GM19463 (cell line): ENCODE measurements at regions not wholly inside any gene's neighbourhood (a gene's known extent, or its start where the extent isn't known, plus 50 kb on each side); places are given as distances from the start of the nearest gene placed in this dataset.

ENCODE experiments used
- ATAC-seq: cut with Tn5 transposase; IDR thresholded peaks from one replicate; pipeline ENCODE4 v1.9.1; 2021; ENCODE audit warnings: mild to moderate bottlenecking, moderate library complexity; ENCODE audit not compliant: unreplicated experiment

DNA sequence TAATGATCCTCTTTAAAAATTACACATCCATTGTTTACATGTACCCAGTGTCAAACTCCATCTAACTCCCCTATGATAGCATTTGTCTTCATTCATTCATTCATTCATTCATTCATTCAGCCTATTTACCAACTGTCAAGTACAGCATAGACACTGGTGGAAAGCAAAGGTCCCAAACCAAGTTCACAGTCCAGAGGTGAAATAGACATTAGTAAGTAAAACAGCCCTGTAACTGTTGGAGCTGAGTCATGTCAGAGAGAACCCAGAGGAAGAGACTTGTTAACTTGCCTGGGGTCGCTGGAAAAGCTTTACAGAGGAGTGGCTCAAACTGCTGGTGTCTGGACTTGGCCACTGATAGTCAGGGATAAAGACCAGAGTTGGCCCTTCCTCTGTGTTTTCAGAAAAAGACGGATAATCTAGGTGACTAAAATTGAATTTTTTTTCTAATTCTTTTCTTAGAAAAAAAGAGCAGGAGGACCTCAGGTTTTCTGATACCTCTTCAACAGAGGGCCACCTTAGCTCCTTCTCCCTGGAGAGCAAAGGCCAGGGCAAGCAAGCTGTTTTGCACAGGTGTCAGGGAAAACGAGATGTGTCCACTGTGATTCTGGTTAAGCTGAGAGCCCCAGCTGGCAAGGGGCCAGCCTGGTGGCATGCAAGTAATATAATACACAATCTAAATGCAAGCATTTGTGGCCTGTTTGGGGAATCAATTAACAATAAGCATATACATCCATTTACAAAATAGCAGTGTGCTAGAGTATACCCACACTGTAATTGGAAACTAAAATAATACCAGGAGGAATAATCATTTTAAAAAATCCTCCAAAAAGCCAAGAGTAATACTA, 96.7 kb upstream of the SLC14A2 start:
- no peak for ATAC-seq

DNA sequence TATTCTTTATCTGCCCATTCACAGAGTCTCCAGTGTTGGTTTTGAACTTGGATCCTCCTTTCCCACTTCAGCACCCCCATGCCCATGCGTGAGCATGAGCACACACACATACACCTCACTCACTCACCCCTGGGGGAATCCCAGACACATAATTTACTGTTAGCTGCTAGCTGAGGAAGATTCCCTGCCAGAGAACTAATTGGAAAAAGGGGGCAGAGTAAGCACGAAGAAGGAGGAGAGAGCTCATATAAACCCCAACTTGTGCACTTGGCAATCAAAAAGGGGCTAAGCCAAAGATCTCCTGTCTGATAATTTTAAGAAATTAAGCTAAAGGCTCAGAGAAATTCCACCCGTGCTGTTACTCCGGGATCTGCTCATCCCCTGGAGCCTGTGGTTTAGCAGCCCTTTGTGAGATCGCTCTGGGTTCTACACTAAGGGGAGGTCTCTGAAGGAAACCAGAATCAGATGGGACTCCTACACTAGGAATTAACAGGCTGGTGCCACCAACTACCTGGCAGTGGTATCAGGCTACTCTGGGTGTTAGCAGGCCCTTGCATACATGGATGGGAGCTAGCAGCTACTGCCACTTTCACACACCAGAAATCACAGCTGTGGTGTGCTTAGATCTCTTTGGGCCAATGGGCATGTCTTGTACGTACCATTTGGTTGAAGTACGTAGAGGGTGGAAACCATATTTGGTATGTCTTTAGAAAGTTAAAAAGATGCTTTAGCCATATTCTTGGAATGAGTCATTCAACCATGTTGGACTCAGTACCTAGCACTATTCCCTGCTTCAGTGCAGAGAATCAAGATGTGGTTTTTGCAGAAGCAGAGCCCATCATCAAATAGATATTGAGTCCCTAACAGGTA, 95.6 kb upstream of the SLC14A2 start:
- no peak for ATAC-seq

DNA sequence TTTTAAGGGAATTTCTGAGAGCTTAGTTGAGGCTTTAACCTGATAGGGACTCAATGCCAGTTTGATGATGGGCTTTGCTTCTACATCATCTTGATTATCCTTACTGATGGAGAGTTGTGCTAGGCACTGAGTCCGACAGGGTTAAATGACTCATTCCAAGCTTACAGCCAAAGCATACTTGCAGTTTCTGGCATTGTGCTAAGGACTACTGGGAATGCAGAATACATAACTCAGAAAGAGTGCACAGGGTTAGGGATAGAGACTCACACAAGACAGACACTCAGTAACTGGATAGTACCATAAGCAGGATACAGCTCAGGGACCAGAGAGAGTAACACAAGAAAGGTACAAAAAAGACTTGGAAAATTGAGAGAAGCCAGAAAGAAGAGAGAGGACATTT, 94.1 kb upstream of the SLC14A2 start:
- no peak for ATAC-seq

DNA sequence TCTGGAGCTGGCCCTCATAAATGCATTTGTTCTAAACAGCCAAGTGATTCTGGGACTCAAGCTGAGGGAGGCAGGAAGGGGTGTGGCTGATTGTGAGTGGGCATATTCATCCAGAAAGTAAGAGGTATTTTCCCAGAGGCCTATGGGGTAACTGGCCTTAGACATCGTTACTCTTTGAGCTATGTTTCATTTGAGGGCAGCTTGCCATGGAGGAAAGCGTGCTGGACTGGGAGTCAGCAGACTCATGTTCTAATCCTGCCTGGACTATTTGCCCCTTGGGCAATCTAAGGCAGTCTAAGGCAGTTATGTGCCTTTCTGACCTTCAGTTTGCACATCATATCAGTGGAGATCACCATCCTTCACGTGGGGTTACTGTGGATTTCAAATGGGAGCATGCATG, 93.5 kb upstream of the SLC14A2 start:
- peak; percentile 79 for ATAC-seq

DNA sequence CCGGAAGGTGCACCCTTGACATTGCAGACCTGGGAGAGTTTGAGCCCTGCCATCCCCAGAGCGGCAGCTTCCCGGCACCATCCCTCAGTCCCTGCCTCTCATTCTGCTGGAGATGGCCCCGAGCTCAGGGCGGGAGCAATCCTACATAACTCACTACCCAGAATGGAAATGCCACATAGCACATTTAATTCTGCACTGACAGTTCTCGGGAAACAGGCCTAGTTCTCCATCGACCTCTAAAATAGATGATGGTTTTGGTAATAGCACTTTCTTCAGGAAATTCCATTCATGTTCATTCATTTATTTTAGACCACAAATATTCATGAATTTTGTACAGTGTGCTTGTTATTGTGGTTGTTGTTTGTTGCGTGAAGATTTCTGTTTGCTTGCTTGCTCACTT, 92.9 kb upstream of the SLC14A2 start:
- no peak for ATAC-seq

DNA sequence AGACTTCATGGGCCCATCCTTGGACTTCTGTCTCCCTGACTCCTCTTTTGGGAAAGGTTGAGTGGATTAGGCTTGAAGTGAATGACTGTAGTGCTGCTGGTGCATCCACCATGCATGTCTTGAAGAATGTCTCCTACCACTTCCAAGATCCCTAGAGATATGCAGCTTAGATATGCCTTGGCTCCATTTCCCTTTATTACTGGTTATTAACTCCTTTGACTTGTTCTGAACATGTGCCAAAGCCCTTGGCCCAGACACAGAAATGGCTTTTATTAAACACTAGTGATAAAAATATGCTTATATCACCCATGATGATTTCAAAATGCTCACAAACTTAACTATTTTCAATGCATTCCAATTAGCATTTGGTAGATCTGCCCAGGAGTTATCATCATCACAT, 90.0 kb upstream of the SLC14A2 start:
- ATAC-seq, result no peak

DNA sequence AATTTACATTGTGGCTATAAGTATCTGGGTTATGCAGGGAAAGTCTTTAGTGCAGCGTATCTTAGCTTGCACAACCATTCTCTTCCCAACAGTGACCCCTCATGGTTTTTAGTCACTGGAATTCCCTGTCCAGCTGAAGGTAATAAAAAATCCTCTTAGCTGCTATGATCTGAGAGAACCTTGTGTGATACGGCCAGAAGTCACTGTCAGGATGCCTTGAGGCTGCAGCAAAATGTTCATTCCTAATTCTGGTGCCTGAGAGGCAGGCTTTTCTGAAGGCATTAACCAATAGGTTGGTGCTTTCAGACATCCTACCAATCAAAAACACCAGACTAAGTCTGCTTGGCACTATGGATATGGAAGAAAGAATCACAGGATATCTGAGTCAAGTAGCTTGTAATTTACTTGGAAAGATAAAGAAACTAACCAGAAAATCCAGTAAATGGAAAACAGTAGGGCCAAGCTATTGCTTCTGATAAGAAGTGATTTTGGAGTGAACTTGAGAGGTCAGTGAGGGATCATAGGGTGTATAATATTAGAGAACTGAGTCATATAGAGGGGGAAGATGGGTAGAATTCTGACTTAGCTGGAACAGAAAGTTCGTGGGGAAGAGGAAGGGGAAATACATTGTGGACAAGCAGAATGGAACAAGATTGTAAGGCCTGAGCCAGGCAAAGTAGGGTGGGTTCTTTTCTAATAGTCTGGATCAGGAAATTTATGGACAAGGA, 89.0 kb upstream of the SLC14A2 start:
- ATAC-seq, result no peak

DNA sequence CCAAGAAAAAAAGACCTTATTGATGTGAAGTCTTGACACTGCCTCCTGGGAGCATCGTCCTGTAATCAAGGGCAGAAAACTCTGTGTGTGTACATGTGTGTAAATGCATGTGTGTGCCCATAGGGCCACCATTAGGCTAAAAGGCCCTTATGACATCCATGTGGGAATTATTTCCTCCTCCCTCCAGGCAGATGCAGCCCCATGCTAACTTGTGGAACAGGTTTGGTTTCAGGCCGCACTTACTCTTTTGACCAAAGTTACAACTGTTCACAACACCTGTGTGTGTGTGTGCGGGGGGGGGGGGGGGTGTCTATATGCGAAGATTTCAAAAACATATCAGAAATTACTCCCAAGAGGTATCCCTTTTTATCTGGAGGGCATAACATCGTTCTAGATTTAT, 87.4 kb upstream of the SLC14A2 start:
- ATAC-seq, result no peak

DNA sequence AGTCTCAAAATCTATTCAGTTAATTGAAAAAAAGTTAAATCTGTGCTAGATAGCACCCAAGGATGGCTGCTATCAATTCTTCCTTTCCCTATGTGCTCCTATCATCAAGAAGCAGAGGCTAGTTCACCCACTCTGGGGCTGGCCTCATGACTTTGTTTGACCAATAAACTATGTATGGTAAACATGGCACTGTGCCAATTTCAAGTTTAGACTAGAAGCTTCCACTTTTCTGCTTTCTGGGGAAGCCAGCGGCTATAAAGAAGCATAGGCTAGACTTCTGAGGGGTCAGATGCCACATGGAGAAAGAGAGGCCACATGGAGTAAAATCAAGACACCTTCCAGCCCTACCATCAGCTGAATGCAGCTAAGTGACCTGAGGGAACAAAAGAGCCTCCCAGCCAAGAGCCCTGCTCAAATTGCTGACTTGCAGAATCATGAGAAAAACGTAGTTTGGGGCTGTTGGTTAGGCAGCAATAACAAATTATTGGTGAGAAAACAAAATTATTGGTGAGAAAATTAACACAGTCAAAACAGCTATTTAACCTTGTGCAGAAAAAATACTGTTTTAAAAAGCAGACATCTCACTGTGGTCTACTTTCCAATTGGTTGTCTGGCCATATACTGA, 86.5 kb upstream of the SLC14A2 start:
- ATAC-seq, result no peak

DNA sequence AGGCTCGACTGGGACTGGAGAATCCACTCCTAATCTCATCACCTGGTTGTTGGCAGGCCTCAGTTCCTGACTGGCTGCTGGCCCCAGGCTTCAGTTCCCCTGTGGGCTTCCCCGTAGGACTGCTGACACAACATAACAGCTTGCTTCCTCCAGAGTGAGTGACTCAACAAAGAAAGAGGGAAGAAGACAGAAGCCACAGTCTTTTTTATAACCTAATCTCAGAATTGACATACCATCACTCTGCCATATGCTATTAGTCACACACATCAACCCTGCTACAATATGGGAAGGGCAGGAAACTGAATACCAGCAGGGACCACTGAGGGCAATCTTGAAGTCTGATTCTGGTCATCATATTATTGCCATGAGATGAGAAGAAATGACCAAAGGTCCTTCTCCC, 76.8 kb upstream of the SLC14A2 start:
- no peak for ATAC-seq

DNA sequence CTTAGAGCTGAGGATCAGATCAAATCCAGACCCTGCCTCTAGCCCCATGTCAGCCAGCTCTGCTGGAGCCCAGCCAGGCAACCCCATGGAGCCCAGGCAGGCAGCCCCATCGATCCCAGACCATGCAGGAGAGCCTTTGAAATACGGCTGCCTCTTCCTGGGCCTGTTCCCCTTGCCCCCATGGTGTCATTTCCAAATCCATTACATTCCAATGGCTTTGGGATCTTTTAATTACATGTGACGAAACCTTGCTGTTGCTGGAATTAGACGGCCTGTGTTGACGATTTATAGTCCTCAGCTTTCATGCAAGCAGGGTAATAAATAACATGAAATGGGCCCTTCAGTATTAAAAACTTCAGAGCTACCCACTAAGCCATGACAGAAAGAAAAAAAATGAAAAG, 75.8 kb upstream of the SLC14A2 start:
- no peak for ATAC-seq

DNA sequence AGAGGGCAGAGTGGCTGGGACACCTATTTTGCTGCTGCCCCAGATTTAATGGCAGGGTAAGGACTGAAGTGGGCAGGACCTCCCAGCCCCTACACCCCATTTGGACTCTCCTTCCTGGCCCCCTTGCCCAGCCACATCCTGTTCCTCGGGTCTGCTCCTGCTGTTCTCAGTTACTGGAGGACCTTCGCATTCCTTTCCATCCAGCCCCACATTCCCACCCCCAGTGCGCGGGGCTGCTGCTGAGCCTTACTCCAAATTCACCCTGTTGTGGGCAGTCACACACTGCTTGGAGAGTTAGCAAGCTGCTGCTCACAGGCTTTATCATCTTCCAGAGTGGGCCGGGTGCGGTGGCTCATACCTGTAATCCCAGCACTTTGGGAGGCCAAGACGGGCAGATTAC, 75.2 kb upstream of the SLC14A2 start:
- ATAC-seq, result no peak

DNA sequence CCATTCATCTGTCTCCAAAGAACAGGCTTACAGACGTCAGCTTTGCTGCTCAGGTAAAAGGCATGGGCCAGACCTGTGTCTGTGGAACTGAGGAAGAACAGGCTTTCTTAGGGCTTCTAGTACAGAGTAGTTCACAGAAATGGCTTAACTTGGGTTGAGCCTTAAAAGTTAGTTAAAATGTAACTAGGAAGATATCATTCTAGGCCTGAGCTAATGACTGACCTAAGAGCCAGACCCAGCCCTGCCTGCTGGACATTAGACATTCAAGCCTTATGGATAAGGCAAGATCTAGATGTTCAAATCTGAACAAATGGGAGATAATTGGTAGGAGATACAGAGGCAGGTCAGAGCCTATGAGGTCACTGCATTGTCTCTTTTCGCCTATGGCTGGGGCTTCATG, 73.9 kb upstream of the SLC14A2 start:
- ATAC-seq, result no peak

DNA sequence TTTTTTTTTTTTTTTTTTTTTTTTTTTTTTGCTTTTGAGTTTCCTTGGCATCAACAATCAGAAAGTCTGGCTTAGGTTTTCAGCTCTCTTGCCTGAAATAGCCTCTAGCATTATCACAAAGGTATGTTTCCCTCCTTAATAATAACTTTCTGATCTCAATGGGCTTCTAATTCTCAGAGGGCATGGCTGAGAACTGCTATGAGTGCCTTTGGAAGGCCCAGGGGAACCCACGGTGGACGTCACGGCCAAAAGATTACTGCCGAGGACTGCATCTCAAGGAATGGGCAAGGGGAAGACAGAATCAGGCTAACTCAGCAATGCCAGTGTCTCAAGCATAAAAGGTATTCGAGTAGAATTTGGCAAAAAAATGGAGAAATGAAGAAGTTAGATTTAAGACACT, 73.2 kb upstream of the SLC14A2 start:
- ATAC-seq, result no peak

DNA sequence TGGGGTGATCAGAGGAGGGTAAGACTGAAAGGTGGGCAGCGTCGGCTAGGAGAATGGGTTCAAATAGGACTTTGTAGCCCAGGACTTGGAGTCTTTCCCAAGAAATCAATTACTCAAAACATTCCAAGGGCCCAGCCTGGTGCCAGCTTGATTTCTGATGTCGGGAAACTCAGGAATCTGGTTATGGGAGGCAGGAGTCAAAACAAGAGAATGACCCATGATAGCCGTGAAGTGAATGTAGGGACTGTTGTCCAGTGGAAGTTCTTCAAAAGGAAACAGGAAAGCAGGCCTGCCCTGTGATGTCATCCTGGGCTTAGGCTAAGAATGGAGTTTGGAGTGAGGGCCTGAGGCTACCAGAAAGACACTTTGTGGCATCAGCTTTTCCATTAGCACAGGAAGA, 67.4 kb upstream of the SLC14A2 start:
- no peak for ATAC-seq

DNA sequence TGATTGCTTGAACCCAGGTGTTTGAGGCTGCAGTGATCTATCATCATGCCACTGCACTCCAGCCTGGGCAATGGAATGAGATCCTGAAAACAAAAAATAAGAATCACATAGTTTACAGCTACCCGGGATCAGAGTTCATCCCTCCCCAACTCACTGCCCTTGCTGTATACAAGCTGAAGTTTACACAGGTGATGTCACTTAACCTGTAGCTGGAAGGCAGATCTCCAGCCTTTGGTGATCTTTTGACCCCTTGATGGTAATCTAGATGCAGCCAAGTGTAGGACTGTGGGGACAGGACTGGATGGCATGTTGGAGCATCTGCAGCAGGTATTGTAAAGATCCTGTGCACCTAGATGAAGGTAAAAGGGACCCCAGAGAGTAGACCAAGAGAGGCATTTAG, 66.7 kb upstream of the SLC14A2 start:
- ATAC-seq, result no peak

DNA sequence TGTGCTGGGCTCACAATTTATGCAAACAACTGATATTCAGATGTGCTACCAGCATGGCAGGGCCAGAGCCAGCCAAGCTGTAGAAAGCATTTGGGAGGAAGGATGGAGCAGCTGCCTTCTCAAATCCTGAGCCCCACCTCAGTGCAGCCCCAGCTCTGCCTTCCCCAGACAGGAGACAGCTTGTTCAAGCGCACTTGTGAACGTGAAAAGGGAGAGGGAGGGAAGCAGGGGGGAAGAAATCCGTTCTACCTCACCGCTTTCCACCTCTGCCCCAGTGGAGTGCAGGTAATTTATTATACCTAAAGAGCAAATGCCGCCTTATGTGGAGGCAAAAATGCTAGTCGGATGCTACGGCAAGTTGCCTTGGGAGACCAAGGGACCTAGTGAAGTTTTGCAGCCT, 66.0 kb upstream of the SLC14A2 start:
- no peak for ATAC-seq

DNA sequence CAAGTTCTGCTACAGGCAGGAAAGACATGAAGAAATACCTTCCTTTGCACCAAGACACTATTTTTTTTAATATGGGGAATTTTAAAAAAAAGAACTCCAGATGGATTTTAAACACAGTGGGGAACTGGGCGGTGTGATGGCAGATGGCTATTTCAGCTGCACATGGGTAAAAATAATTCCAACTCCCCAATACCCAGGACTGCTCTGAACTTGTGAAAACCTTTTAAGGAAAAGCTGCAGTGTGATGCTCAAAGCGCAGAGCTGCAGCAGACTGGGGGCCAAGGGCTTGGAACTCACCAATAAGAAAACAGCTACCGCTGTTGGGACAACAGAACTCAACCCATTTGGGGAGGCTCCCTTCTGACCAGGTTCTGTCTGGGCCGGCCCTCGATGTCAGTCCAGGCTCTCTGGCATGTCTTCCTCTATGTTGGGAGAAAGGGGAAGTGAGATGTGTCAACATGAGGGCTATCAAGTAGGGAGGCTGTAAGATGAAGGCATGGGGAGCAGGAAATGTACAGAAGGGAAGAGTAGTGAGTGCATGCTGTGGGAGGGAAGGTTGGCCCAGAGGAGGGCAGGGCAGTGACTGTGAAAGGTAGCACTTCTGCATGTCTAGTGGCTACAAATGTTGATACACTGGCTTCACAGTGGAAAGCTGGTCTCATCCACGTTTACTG, 64.0 kb upstream of the SLC14A2 start:
- no peak for ATAC-seq

DNA sequence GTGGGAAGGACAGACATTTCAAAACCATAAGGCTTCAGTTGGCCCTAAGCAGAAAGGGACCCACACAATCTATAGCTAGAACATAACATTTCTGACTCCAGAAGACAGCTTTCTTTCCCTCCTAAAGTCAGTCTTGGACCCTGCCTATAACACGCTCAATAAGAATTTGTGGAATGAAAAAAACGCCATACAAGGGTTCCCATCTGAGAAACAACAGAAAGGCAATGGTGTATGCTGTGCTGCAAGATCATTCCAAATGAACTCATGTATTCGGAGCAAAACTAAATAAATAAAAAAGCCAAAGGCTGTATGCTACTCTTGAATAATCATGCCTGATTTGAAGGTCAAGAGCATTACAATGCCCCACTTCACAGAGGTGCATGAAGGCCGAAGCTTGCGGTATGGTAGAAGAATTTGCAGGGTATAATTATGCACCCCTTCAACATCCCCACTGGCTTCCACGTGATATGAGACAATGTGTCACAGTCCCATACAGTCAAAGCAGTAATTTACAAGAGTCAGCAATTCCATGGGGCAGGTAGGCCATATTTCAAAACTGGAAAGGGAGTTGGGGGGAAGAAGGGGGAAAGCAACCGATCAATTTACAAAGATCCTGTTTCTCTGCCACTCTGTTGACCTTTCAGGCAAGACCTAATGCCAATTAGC, 61.4 kb upstream of the SLC14A2 start:
- ATAC-seq, result no peak

DNA sequence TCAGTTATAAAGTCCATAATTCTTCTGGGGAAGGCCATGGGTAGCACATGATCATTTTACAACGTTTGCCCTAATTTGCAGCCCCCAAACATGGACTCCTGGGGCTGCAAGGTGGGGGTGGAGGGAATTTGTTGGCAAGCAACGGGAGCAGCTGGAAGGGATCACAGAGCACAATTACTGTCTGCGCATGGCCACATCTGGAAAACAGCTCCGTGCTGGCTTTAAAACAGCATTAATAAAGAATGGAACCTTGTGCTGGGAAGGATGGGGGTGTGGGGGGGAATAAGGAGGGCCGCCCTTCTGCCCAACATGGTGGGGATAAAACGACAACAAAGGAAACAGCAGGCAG, 60.9 kb upstream of the SLC14A2 start:
- ATAC-seq, result no peak
